ENCODE measurements at regions not wholly inside any gene's neighbourhood (a gene's known extent, or its start where the extent isn't known, plus 50 kb on each side); places are given as distances from the start of the nearest gene placed in this dataset.
"Not testable (repeated sequence)": the region's sequence is repeated elsewhere in the genome, so short reads cannot be mapped to it uniquely, and the experiment has no call there.

DNA sequence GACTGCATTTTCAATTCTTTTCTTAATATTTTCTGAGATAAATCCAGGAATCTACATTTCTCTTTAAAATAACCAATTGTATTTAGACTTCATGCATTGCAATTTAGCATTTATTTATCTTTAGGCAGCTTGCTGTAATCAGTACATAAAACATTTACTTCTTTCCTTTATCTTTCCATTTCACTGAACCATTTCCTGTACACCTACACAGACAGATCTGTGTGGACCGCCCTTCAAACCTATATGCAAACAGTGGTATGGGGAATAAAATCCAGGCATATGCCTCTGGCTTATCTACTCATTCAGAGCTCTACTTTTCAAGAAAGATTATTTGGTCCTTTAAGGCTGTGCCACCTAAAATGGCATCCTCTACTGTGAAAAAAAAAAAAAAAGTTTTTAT is 640.0 kb downstream of the MAT2B start:
- no peak for DNase-seq

DNA sequence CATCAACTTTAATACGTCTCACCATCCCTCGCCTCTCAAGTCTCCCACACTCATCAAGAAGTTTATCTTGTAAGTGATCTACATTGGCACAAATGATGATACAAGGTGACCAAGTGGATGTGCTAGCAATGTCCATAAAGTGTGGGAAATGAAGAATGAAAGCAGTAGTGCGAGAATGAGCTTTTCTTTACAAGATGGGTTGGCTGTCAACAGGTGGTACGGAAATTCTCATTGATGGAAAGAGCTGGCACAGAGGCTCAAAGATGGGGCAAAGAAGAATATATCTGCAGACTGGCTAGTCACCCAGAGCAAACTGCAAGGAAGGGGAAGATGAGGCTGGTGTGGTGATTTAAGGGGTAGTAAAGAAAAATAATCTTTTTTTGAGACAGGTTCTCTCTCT is 640.8 kb downstream of the MAT2B start:
- DNase-seq: no peak

DNA sequence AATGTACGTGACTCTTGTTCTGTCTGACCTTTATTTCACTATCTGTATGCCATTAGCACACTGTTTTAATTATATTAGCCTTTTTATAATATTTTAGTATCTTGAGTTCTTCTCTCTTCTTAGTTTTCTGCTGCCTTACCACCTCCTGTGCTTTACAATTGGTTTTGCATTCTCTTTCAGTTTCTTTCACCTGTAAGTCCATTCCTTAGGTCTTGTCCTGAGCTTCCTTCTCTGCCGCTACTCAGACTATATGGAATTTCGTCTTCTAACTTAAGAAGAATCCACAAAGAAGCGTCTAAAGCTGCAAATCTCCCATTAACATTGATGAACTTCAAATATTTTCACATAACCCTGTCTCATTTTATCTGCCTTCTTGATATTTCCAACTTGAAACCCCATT is 642.9 kb downstream of the MAT2B start:
- no peak for DNase-seq

DNA sequence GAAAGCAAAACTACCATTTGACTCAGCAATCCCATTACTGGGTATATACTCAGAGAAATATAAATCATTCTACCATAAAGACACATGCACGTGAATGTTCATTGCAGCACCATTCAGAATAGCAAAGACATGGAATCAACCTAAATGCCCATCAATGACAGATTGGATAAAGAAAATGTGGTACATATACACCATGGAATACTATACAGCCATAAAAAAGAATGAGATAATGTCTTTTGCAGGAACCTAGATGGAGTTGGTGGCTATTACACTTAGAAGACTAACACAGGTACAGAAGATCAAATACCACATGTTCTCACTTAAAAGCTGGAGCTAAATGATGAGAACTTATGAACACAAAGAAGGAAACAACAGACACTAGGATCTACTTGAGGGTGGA is 647.1 kb downstream of the MAT2B start:
- DNase-seq: not testable (repeated sequence)

DNA sequence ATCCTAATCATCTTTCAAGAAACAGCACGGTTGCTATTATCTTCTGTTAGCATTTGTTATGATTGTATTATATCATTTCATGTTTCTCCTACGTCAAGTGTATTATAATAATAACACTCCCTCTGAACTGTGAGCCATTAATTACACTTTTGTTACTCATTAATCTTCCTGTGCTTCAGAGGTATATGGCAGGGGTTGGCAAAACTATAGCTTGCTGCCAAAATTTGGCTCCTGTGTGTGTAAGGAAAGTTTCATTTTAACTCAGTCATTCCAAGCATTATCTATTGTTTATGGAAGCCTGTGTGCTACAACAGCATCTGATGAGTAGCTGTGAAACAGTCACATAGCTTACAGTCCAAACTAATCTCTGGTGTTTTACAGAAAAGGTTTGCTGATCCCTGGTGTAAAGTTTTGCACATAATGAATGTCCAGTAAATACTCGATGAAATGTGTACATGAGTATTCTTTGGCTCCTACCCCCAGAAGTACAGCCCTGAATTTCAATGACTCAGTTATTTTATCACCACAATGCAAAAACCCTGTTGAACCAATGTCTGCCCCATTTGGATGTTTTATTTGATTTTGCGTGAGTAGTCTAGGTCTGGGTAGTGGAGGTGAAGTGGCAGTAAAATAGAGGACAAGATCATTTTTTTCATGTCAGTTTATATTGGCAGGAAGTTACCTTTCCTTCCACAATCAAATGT is 648.2 kb downstream of the MAT2B start:
- no peak for DNase-seq

DNA sequence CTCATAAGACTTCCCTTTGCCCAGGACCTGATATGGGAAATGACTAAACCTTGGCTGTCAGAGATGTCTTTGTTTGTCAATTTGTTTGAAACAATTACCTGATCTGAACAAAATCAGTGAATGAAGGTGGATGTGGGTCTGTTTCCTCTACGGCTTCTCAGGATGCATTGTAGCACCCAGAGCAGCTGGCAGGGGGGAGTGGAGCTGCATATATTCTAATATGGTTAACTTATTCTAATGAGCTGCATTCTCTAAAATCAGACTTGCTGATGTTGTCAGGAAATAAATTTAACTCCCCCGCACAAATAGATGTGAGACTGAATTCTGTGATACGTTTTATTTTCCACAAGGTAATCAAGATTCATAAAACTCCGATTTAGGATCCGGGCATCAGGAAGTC is 665.4 kb downstream of the MAT2B start:
- DNase-seq: no peak

DNA sequence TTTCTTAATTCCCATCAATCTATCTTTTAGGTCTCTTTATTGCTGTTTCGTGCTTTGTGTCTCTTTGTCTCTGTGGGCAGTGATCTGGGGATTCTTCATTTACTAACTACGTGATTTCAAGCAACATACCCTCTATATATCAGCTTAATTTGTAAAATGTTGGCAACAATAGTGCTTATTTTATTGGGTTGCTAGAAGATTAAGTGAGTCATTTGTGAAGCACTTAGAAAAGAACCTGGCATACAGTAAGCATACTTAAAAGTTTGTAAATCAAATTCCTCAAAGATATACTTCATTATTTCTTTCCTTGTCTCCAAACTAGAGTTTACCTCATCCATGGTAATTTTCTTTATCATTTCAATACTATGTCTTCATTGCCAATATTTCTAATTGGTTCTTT is 669.7 kb downstream of the MAT2B start:
- no peak for DNase-seq

DNA sequence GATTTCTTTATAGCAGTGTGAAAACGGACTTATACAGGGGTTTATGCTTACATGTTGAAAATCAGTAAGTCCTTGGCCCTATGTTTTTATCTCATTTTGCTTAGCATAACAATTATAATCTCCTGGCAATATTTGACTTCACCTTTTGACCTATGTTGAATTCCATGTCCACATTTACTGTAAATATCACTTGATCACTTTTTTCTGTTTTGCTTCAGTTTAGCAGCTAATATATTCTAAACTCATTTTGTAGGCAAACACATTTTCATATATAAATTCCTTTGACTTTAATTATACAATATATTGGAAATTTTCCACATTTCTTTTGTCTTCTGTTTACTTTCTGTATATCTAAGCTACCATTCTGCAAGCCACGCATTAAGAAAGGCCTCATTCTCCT is 674.0 kb downstream of the MAT2B start:
- DNase-seq: no peak

DNA sequence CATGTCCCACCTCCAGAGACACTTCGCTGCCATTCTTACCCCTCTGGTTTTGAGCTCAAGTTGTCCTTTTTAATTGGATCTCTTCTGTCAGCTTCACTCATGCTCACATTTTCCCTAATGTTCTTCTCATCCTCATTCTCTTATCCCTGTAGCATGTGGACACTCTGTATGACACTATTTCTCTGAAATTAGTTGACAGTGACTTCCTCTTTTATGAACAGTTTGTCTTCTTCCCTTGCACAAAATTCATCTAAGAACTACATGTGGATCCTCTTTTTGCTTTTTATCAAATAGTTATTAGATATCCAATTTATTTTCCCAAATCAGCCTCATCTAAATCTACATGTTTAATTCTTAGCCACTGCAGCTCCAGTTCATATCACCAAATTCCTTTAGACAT is 676.2 kb downstream of the MAT2B start:
- no peak for DNase-seq

DNA sequence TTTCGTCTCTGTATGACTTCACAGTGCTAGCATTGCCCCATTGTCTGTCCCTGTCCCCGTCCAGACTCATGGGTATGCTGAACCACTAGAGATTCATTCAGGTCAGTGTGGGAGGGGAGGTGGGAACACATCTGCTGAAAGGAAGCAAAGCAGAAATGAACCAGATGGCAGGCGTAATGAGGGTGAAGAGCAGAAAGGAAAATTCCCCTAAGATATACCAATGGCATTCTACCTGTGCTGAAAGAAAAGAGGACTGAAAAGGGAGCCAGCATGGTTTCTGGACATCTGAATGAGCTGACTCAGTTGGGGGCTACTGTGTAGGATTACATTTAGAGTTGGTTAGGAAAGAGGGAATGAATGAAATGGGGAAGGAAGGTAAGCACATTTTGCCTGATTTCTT is 678.7 kb downstream of the MAT2B start:
- DNase-seq: no peak

DNA sequence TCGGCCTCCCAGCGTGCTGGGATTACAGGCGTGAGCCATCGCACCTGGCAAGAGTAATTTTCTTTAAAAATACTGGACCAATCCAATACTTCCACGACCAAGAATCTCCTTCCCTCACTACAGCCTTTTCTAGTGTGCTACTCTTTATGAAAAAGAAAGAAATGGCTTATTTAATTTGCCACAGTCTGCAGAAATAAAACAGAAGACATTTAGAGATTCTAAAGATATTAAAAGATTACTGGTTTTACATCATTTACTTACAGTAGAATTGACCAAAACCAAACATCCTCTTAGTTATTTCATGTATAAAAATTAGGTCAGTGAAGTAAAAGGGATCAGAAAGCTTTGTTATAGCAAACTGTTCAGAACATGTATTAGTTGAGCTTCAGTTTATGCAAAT is 679.6 kb downstream of the MAT2B start:
- no peak for DNase-seq

DNA sequence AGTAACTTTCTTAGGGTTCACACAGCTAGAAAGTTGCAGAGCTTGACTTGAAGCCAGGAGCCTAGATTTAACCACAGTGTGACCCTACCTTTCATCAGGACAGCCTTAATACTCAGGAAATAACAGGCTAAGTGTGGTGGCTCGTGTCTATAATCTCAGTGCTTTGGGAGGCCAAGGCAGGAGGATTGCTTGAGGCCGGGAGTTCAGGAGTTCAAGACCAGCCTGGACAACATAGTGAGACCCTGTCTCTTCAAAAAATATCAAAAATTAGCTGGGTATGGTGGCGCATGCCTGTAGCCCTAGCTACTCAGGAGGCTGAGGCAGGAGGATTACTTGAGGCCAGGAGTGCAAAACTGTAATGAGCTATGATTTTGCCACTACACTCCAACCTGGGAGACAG is 681.1 kb downstream of the MAT2B start:
- no peak for DNase-seq

DNA sequence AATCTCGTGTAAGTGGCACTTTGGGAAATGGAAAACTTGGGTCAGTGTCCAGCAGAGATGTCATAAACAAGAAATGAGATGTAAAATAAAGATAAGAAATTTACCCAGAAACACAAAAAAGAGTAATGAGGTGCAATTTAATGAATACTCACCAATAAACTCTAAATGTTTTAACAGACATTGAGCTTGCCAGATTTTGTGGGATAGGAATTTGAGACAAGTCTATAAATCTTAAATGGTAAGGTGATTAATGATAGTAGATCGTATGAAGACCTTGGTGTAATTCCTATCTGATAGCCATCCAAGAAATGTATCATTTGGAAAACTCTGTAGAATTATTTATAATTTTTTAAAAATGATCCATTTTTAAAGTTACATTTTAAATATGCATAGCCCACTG is 682.4 kb downstream of the MAT2B start:
- DNase-seq: no peak

DNA sequence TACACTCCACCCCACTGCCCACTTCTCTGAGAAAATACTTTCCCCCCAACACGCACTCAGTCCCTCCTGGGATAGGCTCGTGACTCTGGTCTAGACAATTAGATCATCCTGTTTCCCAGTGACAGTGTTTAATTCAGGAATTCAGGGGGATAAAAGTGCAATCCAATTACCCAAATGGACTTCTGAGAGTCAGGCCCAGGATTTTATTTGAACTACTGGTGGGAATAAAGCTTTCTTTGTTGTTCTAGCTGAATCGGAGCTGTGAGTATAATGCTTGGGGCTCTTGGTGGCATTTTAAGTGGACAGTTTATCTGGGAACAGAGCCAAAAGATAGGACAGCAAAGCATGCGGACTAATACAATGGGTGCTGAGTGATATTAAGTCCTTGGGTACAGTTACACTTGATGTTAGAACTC is 683.3 kb downstream of the MAT2B start:
- no peak for DNase-seq

DNA sequence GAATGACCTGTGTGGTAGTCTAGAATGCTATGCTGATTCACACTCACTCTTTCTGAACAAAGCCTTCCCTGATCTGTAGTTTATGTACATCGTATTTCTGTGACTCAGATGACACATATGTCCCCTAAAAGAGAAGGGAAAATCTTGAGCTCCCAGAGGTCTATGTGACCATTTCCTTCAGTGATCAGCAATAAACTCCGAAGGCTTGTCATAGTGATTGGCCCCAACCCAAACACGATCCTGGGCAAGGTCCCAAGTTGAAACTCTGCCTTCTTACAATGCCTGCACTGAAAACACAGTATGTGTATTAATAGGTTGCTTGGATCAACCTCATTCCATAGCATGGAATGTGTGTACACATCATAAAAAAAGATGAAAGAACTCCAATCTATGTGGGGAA is 685.8 kb downstream of the MAT2B start:
- DNase-seq: peak; percentile 37

DNA sequence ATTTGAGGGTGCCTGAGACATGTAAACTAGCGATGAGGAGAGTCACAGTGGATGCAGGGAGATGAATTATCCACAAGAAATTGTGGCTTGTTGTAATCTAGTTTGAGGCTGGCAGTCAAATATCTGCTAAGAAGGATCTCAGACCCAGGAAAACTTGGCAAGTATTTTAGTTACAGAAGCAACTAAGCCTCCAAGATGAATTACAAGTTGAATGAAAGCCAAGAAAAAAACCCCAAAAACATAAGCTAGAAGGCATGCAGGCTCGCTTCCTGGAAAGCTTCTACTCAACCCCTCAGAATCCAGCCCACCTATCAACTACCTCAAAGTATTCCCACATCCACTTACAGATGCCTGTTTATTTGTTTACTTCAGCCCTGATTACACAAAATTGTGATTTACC is 696.9 kb downstream of the MAT2B start:
- DNase-seq: no peak

DNA sequence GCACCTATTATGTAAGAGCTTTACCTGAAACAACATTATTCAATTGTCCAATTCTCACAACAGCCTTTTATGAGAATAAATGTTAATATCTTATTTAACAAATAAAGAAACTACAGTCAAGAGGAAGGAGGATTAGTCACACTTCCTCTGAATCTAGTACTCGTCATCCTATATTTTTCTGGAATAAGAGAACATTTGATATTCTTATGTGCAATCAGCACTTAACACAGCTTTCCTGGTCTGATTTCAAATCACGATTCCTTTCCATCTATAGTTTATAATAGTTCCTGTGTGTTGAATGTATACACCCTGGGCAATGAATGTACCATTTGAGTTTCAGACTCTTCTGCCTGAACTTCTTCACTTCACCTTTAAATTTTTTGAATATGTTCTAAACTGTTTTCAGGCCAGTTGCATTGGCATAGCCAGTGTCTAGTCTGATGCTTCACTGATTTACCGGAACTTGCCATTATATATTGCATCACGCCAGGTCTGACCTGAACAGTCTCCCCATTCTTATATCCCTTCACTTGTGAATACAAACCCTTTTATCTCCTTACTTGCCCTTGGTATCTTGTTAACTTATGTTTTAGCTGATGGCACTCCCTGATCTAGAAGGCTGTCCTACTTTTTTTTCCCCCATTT is 698.3 kb downstream of the MAT2B start:
- DNase-seq: no peak

DNA sequence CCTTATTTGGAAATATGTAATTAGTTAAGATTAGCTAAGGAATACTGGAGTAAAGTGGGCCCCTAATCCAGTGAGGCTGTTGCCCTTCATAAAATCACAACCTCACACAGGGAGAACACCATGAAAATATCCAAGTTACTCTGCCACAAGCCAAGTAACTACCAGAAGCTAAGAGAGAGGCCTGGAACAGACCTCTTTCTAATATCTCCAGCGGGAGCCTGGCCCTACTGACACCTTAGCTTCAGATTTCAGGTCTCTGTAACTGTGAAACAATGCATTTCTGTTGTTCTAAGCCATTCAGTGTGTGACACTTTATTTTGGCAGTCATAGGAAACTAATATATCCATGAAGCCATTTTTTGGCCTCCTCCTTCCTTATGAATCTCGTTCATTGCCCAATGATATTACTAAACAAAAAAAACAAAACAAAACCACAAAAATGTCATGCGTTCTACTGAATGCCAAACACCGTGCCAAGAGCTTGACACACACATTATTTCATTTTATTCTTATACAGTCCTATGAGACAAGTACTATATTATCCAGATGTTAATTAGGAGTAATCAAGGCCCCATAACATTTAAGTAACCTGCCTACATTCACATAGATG is 699.0 kb downstream of the MAT2B start:
- DNase-seq: no peak

DNA sequence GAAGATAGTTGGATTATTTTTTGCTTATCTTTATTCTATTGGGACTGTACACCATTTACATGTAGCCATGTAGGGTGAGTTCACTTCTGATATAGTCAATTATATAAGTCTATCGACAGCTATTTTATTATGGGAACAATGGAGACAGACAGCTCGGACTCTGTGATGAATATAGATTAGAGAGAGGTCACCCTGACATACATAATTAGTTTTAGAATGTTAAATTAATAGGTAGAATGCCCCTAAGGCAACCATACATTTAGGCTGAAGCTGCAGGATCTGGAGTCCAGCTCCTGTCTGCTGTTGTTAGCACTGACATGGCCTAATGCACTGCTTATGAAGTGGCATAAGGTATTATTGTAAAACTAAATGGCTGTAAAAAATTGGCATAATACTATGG is 700.8 kb downstream of the MAT2B start:
- DNase-seq: no peak

DNA sequence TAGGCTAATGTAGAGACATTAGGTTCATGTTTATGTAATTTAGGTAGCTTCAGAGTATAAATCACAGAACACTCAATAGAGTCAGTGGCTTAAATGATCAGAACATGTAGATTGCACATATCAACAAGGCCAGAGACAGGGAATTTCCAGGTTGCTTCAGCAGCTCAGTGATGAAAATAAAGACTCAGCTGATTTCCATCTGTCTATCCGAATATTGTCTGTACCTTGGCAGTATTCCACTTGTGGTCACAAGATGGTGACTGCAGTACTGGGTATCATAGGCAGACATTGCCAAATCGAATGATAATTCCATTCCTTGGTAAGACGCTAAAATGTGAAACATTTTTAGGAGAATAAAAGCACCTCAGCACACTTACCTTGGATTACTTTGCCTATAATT is 702.2 kb downstream of the MAT2B start:
- DNase-seq: no peak

DNA sequence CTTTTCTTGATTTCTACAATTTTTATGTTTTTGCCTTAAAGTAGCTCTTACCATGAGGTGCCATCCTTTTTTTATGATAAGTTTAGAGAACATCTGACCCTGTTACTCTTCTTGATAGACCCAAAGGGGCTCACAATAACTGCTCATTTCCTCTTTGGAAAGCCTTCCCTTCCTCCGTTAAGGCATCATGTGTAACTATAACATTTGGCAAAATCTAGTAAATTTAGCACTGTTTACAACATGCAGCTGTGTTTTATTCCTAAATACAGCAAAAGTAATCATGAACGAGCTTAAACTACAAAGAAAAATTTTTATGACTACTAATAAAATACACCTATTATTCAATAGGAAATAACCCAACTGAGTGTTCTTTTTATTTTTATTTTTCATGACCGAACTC is 705.1 kb downstream of the MAT2B start:
- no peak for DNase-seq

DNA sequence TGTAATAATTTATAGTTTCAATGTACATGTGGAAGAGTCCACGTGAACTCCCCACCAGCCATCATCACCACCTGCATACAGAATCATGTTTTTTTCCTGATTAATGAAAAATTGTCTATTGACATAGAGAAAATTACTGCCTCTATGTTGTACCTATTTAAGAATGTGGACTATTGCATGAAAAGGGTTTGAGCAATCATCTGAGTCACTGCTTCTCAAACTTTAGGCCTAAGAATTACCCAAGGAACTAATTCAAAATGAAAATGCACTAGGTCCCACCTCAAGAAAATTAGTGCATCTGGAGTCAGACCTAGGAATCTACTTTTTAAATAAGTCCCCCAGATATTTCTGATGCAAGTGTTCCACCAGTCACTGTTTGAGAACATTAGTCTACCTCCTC is 709.3 kb downstream of the MAT2B start:
- no peak for DNase-seq

DNA sequence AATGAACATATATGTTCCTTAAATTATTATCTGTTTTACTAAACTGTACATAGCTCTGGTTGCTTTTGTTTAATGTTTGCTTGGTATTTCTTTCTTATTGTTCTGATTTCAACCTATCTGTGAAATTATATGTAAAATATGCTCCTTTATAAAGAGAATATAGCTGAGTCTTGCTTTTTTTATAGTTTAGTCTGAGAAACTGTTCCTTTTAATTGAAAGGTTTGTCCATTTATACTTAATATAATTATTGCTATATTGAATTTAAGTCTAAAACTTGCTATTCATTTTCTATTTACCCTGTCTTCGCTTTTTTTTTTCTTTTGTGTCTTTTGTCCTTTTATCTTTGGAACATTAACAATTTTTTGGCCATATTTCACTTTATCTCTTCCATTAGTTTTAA is 712.0 kb downstream of the MAT2B start:
- no peak for DNase-seq

DNA sequence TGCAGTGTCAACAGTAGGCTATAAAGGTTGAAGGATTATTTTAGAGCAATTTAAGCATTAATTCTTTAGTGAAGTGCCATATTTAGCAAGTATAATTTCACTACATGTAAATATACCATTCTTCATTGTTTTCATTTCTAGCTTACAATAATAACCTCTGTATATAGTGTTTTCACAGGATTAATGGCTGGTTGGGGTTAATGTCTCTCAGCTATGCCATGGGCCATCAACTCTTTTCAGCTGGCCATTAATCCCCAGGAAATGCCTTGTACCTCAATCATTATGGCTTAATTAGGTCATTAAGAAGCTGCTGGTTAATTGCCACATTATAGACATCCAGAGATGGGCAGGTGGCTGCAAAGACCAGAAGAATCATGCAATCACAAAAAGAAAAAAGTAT is 715.1 kb downstream of the MAT2B start:
- DNase-seq: no peak

DNA sequence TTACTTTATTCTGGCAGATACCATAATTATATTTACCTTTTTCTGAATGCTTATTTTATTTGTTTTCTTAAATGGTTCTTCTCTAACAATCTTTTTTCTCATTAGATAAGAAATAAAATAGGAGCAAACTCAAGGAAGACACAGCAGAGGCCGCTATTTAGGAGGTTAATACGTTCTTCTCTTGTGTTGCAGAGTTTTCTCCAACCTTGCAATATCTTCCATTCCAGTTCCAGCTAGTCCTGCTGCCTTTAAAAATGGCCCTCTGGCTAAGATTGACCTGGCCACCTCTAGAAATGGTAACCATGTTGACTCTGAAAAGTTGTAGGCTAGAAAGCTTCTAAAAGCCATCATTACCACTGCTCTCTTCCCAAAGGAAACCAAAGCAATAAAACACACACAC is 718.8 kb downstream of the MAT2B start:
- no peak for DNase-seq

All from left hindlimb (tissue), 1 donor.